ENCODE measurements at regions not wholly inside any gene's neighbourhood (a gene's known extent, or its start where the extent isn't known, plus 50 kb on each side); places are given as distances from the start of the nearest gene placed in this dataset.

DNA sequence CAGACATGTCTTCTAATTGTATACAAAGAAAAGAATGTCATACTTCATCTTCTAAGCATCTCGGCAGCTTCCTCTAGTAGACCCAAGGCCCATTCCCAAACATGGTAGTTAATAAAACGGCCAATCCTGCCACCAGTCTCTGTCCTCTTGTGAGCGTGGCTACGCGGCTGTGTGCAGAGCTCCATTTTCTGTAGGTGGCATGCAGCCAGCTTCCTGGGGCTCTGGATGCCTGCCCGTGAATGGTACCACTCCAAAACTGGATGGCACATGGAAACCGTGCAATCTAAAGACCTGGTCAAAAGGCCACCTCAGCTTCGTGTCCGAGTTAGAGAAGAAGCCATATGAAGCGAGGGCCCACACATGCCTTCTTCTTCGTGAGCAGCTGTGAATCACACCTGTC is 110.7 kb downstream of the SIPA1L2 start:
- Histone ChIP-seq H3K9me3 (no peaks in the 10 kb centered on the region), H3K27ac (no peak overlapping the region), H3K36me3 (peaks cover 11% of the 10 kb centered on the region), H3K4me3 (ENCODE audit: low read depth in 1 of 2, low read length in 1 of 2) (no peak overlapping the region), H3K4me1 (ENCODE audit: control insufficient read depth in 1 of 2, insufficient read depth in 1 of 2, low read depth in 1 of 2, low read length in 1 of 2) (no peaks in the 10 kb centered on the region), H3K27me3 (no peaks in the 10 kb centered on the region)
- TF ChIP-seq, protein P1, sequence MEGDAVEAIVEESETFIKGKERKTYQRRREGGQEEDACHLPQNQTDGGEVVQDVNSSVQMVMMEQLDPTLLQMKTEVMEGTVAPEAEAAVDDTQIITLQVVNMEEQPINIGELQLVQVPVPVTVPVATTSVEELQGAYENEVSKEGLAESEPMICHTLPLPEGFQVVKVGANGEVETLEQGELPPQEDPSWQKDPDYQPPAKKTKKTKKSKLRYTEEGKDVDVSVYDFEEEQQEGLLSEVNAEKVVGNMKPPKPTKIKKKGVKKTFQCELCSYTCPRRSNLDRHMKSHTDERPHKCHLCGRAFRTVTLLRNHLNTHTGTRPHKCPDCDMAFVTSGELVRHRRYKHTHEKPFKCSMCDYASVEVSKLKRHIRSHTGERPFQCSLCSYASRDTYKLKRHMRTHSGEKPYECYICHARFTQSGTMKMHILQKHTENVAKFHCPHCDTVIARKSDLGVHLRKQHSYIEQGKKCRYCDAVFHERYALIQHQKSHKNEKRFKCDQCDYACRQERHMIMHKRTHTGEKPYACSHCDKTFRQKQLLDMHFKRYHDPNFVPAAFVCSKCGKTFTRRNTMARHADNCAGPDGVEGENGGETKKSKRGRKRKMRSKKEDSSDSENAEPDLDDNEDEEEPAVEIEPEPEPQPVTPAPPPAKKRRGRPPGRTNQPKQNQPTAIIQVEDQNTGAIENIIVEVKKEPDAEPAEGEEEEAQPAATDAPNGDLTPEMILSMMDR (IDR thresholded peaks at IDR 0.05), result no peak

DNA sequence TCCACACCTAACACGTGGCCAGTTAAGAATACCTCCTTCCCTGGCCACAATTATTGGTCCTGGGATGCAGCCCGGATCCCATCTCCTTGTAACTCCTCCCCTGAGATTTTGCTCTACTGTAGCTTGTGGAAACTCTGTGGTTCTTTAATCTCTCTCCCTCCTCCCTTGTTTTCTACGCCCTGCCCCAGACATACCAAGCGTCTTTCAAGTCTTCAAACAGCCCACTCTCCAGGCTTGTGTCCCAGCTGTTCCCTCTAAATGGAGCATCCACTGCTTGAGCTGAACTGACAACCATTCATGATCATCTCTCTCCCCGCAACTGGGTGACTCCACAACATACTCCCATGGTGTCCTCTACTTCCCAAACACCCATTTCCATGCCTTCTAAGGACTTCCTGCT is 111.6 kb downstream of the SIPA1L2 start:
- peaks cover 17% of the 10 kb centered on the region for H3K36me3 ChIP-seq
- TF ChIP-seq, protein P1 (IDR thresholded peaks at IDR 0.05), result no peak
- no peak overlapping the region for H3K27ac ChIP-seq
- H3K27me3 ChIP-seq, result no peaks in the 10 kb centered on the region
- H3K4me3 ChIP-seq (ENCODE audit: low read depth in 1 of 2, low read length in 1 of 2), result no peak overlapping the region
- H3K9me3 ChIP-seq, result no peaks in the 10 kb centered on the region
- no peaks in the 10 kb centered on the region for H3K4me1 ChIP-seq (ENCODE audit: control insufficient read depth in 1 of 2, insufficient read depth in 1 of 2, low read depth in 1 of 2, low read length in 1 of 2)

DNA sequence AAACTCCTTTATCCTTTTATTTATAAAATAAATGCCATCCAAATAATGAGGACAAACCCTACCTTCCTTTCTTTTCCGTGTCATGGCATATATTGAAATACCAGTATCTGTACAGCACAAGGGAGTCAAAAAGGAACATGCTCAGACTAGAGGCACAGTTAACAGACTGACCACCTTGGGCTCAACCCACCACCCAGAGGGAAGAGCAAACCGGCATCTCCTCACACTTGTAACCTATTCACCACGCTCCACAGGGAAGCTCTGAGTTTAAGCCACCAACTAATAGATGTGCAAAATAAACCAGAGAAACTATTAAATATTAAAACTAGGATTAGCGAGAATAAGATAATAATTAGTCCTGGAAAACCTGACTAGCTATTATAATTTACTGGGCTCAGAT is 112.7 kb downstream of the SIPA1L2 start:
- H3K4me3 ChIP-seq (ENCODE audit: low read depth in 1 of 2, low read length in 1 of 2), result no peak overlapping the region
- peaks cover 17% of the 10 kb centered on the region for H3K36me3 ChIP-seq
- no peaks in the 10 kb centered on the region for H3K4me1 ChIP-seq (ENCODE audit: control insufficient read depth in 1 of 2, insufficient read depth in 1 of 2, low read depth in 1 of 2, low read length in 1 of 2)
- H3K9me3 ChIP-seq, result no peaks in the 10 kb centered on the region
- H3K27me3 ChIP-seq, result no peaks in the 10 kb centered on the region
- TF ChIP-seq, protein P1 (IDR thresholded peaks at IDR 0.05), result no peak
- no peak overlapping the region for H3K27ac ChIP-seq

DNA sequence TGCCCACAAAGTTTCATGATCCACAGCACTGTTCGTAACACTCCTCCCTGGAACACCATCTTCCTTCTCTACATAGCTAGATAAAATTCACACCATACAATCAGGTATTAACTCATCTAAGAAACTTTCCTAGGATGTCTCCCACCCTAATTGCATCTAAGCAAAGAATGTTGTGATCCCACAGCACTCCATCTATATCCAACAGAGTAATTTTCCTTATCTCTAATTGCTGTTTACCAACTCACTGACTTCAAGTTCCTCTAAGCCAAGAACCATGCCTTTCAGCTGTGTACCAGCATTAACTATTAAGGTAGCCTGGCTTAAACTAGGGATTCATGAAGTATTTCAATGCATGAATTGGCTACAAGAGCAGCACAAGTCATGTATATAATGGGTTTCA is 114.2 kb downstream of the SIPA1L2 start:
- Histone ChIP-seq H3K4me3 (ENCODE audit: low read depth in 1 of 2, low read length in 1 of 2) (no peak overlapping the region), H3K36me3 (peaks cover 17% of the 10 kb centered on the region), H3K27me3 (no peaks in the 10 kb centered on the region), H3K9me3 (no peaks in the 10 kb centered on the region), H3K27ac (no peak overlapping the region), H3K4me1 (ENCODE audit: control insufficient read depth in 1 of 2, insufficient read depth in 1 of 2, low read depth in 1 of 2, low read length in 1 of 2) (peaks cover 2 to 5% of the 10 kb centered on the region in 2 experiments)
- TF ChIP-seq, protein P1 (IDR thresholded peaks at IDR 0.05), result no peak

DNA sequence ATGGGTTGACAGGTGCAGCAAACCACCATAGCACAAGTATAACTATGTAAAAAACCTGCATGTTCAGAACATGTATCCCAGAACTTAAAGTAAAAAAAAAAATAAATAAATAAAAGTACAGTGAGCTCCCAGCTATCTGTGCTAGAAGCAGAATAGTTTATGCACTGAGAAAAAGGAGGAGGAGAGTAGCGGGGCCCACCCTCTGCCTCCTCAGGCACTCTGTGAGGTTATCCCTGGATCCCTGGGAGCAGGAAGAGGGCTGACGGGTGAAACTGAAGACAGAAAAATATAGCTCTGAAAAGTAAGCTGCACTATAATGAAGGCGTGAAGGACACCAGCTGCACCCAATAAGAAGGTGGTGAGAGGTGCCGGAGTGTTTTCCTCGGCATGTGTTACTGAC is 117.2 kb downstream of the SIPA1L2 start:
- Histone ChIP-seq H3K27ac (no peak overlapping the region), H3K36me3 (peaks cover 17% of the 10 kb centered on the region), H3K4me3 (ENCODE audit: low read depth in 1 of 2, low read length in 1 of 2) (no peak overlapping the region), H3K27me3 (no peaks in the 10 kb centered on the region), H3K4me1 (ENCODE audit: control insufficient read depth in 1 of 2, insufficient read depth in 1 of 2, low read depth in 1 of 2, low read length in 1 of 2) (peaks cover 31 to 34% of the 10 kb centered on the region in 2 experiments), H3K9me3 (no peaks in the 10 kb centered on the region)
- TF ChIP-seq, protein P1 (IDR thresholded peaks at IDR 0.05), result no peak

DNA sequence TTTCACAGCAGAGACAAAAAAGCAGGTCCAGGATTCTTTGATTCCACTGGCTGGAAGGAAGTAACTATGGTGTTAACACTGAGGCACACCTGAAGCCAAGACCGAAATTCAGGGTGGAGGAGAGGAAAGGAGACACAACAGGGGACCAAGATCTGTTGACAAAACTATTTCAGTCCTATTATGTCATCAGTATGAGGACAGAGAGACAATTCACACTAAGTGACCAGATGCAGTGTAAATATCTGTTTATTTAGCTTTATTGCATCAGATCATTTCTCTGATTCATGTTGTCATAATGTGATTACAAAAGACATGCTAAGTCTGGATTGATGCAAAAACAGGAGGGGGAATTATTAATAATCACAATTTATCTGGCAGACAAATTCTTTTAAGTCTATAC is 118.8 kb downstream of the SIPA1L2 start:
- Histone ChIP-seq H3K27ac (no peak overlapping the region), H3K4me1 (ENCODE audit: control insufficient read depth in 1 of 2, insufficient read depth in 1 of 2, low read depth in 1 of 2, low read length in 1 of 2) (peaks cover 40 to 41% of the 10 kb centered on the region in 2 experiments), H3K9me3 (no peaks in the 10 kb centered on the region)

More for the DNA sequence above, 118.8 kb downstream of the SIPA1L2 start:
- H3K27me3 ChIP-seq, result no peaks in the 10 kb centered on the region
- peaks cover 17% of the 10 kb centered on the region for H3K36me3 ChIP-seq
- TF ChIP-seq, protein P1 (IDR thresholded peaks at IDR 0.05), result no peak
- H3K4me3 ChIP-seq (ENCODE audit: low read depth in 1 of 2, low read length in 1 of 2), result no peak overlapping the region
